ENCODE measurements at regions not wholly inside any gene's neighbourhood (a gene's known extent, or its start where the extent isn't known, plus 50 kb on each side); places are given as distances from the start of the nearest gene placed in this dataset.

GRCh38 chr15:95538693-95539092 lies 791.8 kb upstream of the NR2F2 start (continued):
- TF ChIP-seq SRF (IDR thresholded peaks at IDR 0.05; ENCODE audit: low read depth, low read length) (no peak), ATF3 (IDR thresholded peaks at IDR 0.05; ENCODE audit: insufficient read depth, low read depth, low read length) (no peak), CTBP2 (IDR thresholded peaks at IDR 0.05; ENCODE audit: borderline replicate concordance, insufficient read depth, insufficient read length, low read length) (no peak), HDAC2 (IDR thresholded peaks at IDR 0.05; ENCODE audit: borderline replicate concordance in 1 of 2, low read depth in 2 of 2, low read length in 2 of 2) (no peak)

Measured in H1 (cell line).